PC-3 (cell line): ENCODE measurements at regions not wholly inside any gene's neighbourhood (a gene's known extent, or its start where the extent isn't known, plus 50 kb on each side); places are given as distances from the start of the nearest gene placed in this dataset.
"Not testable (repeated sequence)": the region's sequence is repeated elsewhere in the genome, so short reads cannot be mapped to it uniquely, and the experiment has no call there.

ENCODE experiments used
- ATAC-seq: fragments of 200-7000 bp; cut with Tn5 transposase; 2 replicates; pipeline ENCODE4 v1.9.1; 2020; ENCODE audit warnings: mild to moderate bottlenecking, moderate library complexity
- BruUV-seq: library from RNA; stranded (reverse); fragments of 400-500 nt; replicated peaks from 2 replicates; lab custom pipeline; 2021; lab: Mats Ljungman, UMichigan
- CTCF ChIA-PET: fragments of 300-600 bp; sonication (Branson Sonifier 250); formaldehyde crosslinking; loops from one replicate; lab custom pipeline; 2022; ENCODE audit warnings: antibody characterized with exemption; lab: Charles Lee
- POLR2A ChIA-PET: fragments of 300-600 bp; sonication (Branson Sonifier 250); formaldehyde crosslinking; loops from one replicate; lab custom pipeline; 2022; ENCODE audit warnings: antibody characterized with exemption; ENCODE audit not compliant: unreplicated experiment; lab: Charles Lee
- DNase-seq: peaks from one replicate; pipeline ENCODE4 v3.0.0-alpha.2; 2015
- H2AFZ ChIP-seq: fragments of 300-600 bp; sonication (generic); 2 replicates; pipeline ENCODE4 v1.6.0; 2016; ENCODE audit warnings: antibody characterized with exemption, low read length
- H3F3A ChIP-seq: fragments of 300-600 bp; sonication (generic); one replicate; pipeline ENCODE4 v1.6.0; 2017; ENCODE audit warnings: antibody characterized with exemption, low read length, control low read depth, mild to moderate bottlenecking; ENCODE audit not compliant: unreplicated experiment
- H3K27ac ChIP-seq: fragments of 300-600 bp; sonication (generic); 2 replicates; pipeline ENCODE4 v1.5.1; 2016; ENCODE audit warnings: mild to moderate bottlenecking, low read length
- H3K27me3 ChIP-seq: fragments of 300-600 bp; sonication (generic); 2 replicates; pipeline ENCODE4 v1.6.1; 2016; ENCODE audit warnings: low read length, mixed read lengths
- H3K36me3 ChIP-seq: fragments of 300-600 bp; sonication (generic); 2 replicates; pipeline ENCODE4 v1.6.1; 2016; ENCODE audit warnings: low read depth, mixed run types, low read length, mixed read lengths
- H3K4me1 ChIP-seq: fragments of 300-600 bp; sonication (generic); 2 replicates; pipeline ENCODE4 v1.5.1; 2016; ENCODE audit warnings: low read length; ENCODE audit not compliant: insufficient read depth
- H3K4me2 ChIP-seq: fragments of 300-600 bp; sonication (generic); 2 replicates; pipeline ENCODE4 v1.6.0; 2016; ENCODE audit warnings: low read length
- H3K4me3 ChIP-seq: fragments of 300-600 bp; sonication (generic); 2 replicates; pipeline ENCODE4 v1.5.1; 2016; ENCODE audit warnings: mild to moderate bottlenecking, low read length, mixed read lengths
- H3K79me2 ChIP-seq: fragments of 300-600 bp; sonication (generic); 2 replicates; pipeline ENCODE4 v1.6.1; 2017; ENCODE audit warnings: low read length, mixed read lengths
- H3K9ac ChIP-seq: fragments of 300-600 bp; sonication (generic); 2 replicates; pipeline ENCODE4 v1.6.0; 2016; ENCODE audit warnings: mild to moderate bottlenecking, low read length
- H3K9me2 ChIP-seq: fragments of 300-600 bp; sonication (generic); replicated peaks from 2 replicates; pipeline ENCODE4 v1.6.1; 2016; ENCODE audit warnings: mixed run types, low read length, mixed read lengths
- H3K9me3 ChIP-seq: fragments of 300-600 bp; sonication (generic); 2 replicates; pipeline ENCODE4 v1.6.1; 2016; ENCODE audit warnings: low read length, mixed read lengths
- H4K20me1 ChIP-seq: fragments of 300-600 bp; sonication (generic); 2 replicates; pipeline ENCODE4 v1.6.1; 2016; ENCODE audit warnings: low read length, mixed read lengths
- EZH2 ChIP-seq: fragments of 300-600 bp; sonication (generic); IDR thresholded peaks from one replicate; pipeline ENCODE4 v1.6.1; 2017; ENCODE audit warnings: antibody characterized with exemption, mild to moderate bottlenecking, low read length; ENCODE audit not compliant: unreplicated experiment
- EZH2phosphoT487 ChIP-seq: fragments of 300-600 bp; sonication (generic); IDR thresholded peaks from 2 replicates; pipeline ENCODE4 v1.6.1; 2018; ENCODE audit warnings: mild to moderate bottlenecking, antibody characterized with exemption, low read length, borderline replicate concordance
- intact Hi-C: fragments of 100-400 bp; cut with micrococcal nuclease; formaldehyde crosslinking; loops from 2 replicates; pipeline ENCODE4 v1.9.0; 2023
- TF ChIP-seq, protein P1 (sequence below): fragments of 300-600 bp; sonication (generic); conservative IDR thresholded peaks from 2 replicates; pipeline ENCODE4 v1.5.1; 2017; ENCODE audit warnings: antibody characterized with exemption, low read depth, mild to moderate bottlenecking, low read length

DNA sequence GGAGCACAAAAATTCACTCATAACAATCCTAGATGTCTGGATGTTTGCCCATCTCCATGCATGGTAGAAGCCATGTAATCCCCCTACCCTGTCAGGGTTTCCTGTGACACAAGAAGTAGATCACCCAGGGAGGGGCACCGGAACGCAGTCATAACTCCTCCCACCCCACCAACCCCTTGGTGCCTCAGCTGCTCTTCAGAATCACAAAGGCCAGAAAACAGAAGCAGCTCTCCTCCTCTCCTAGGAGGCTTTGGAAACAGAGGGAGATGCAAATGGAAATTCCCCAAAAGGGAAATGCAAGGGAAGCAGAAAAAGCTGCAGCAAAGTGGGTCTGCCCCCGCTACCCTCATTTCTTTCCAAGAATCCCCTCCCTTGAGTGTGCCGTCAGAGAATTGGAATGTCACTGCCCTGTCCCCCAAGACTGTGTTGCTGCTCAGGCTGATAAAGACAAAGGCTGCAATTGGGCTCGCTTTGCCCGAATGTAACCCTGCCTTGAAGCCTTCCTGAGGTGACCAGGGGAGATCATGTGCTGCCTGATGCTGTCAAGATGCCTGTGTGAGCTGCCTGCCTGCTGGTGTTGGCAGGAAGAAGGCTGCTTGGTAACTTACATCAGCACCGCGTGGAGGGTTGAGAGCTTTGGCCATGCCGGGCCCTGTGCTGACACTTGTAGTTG lies 65.5 kb upstream of the ABCA1 start:
- no peak overlapping the region for H2AFZ ChIP-seq
- H3K36me3 ChIP-seq, result no peaks in the 10 kb centered on the region
- intact Hi-C loops, result loop anchor here (10.0 kb wide), 1 partner anchor 139 kb away; no protein-coding TSS in a partner anchor
- H3K9ac ChIP-seq, result no peak overlapping the region
- H3K27me3 ChIP-seq, result no peaks in the 10 kb centered on the region
- TF ChIP-seq EZH2phosphoT487 (no peak), EZH2 (no peak)
- TF ChIP-seq, protein P1, sequence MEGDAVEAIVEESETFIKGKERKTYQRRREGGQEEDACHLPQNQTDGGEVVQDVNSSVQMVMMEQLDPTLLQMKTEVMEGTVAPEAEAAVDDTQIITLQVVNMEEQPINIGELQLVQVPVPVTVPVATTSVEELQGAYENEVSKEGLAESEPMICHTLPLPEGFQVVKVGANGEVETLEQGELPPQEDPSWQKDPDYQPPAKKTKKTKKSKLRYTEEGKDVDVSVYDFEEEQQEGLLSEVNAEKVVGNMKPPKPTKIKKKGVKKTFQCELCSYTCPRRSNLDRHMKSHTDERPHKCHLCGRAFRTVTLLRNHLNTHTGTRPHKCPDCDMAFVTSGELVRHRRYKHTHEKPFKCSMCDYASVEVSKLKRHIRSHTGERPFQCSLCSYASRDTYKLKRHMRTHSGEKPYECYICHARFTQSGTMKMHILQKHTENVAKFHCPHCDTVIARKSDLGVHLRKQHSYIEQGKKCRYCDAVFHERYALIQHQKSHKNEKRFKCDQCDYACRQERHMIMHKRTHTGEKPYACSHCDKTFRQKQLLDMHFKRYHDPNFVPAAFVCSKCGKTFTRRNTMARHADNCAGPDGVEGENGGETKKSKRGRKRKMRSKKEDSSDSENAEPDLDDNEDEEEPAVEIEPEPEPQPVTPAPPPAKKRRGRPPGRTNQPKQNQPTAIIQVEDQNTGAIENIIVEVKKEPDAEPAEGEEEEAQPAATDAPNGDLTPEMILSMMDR, result no peak
- no peaks in the 10 kb centered on the region for H3K79me2 ChIP-seq
- no TSS peak for BruUV-seq
- no peak overlapping the region for H3K27ac ChIP-seq
- H3K4me3 ChIP-seq, result no peak overlapping the region
- peaks cover 17% of the 10 kb centered on the region for H3K4me1 ChIP-seq
- no peaks in the 10 kb centered on the region for H3F3A ChIP-seq
- H3K9me2 ChIP-seq, result no peaks in the 10 kb centered on the region
- ChIA-PET POLR2A (interaction anchor here (0.6 kb wide), 1 partner anchor 197 kb away, joined by 4 read pairs; no protein-coding TSS in a partner anchor), CTCF (no interaction called here)
- H4K20me1 ChIP-seq, result no peaks in the 10 kb centered on the region
- DNase-seq (no peak), ATAC-seq (no peak)
- no peak overlapping the region for H3K4me2 ChIP-seq
- no peaks in the 10 kb centered on the region for H3K9me3 ChIP-seq

DNA sequence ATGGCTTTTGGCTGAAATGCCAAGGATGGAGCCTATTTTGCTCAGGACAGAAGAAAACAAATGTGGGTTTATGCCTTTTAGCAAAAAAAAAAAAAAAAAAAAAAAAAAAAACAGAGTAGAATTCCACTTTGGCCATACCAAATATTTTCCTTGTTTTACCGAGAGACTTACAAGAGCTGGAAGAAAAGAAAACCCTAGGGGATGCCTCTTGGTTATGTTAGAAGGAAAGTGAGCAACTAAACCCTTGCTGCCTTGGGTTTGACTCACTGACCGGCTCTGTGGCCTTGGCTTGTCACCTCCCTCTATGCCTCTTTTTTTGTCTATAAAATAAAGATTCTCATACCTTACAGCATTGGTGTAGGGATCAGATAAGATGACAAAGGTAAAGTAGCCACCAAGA lies 69.6 kb upstream of the ABCA1 start:
- H3K9me3 ChIP-seq, result no peaks in the 10 kb centered on the region
- no peak overlapping the region for H3K4me3 ChIP-seq
- H3K27me3 ChIP-seq, result no peaks in the 10 kb centered on the region
- TF ChIP-seq, protein P1, result no peak
- no peak for TF ChIP-seq EZH2phosphoT487
- TF ChIP-seq EZH2, result no peak
- H2AFZ ChIP-seq, result no peak overlapping the region
- no peak overlapping the region for H3K4me2 ChIP-seq
- no peaks in the 10 kb centered on the region for H3K9me2 ChIP-seq
- H3F3A ChIP-seq, result no peaks in the 10 kb centered on the region
- no peaks in the 10 kb centered on the region for H3K36me3 ChIP-seq
- no peaks in the 10 kb centered on the region for H3K79me2 ChIP-seq
- CTCF ChIA-PET, result no interaction called here
- H4K20me1 ChIP-seq, result no peaks in the 10 kb centered on the region
- POLR2A ChIA-PET, result interaction anchor here (0.7 kb wide), 1 partner anchor 218 kb away, joined by 8 read pairs; no protein-coding TSS in a partner anchor
- no peak overlapping the region for H3K9ac ChIP-seq
- no peak overlapping the region for H3K27ac ChIP-seq
- BruUV-seq, result no TSS peak
- intact Hi-C loops, result loop anchor here (10.0 kb wide), 1 partner anchor 143 kb away; no protein-coding TSS in a partner anchor
- H3K4me1 ChIP-seq, result no peaks in the 10 kb centered on the region
- no peak for DNase-seq
- ATAC-seq, result no peak

DNA sequence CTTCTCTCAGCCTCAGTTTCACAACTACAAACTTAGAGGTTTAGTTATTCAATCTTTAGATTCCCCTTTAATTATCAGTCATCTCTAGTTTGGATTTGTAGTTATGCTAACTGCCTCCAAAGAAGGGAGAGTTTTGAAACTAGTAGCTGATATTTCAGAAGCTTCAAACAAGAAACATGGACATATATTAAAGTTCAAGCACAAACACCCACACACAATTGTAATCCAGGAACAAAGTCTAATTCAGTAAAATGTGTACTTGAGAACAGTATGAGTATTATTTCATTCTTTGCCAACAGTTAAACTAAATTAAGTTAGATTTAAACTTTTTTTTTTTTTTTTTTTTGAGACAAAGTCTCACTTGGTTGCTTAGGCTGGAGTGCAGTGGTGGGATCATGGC lies 71.2 kb upstream of the ABCA1 start:
- POLR2A ChIA-PET, result no interaction called here
- Histone ChIP-seq H3K79me2 (no peaks in the 10 kb centered on the region), H2AFZ (no peak overlapping the region), H3K4me3 (no peak overlapping the region), H3K27ac (no peak overlapping the region), H3K9ac (no peak overlapping the region), H3K4me1 (no peaks in the 10 kb centered on the region), H3K9me2 (no peaks in the 10 kb centered on the region), H3K27me3 (no peaks in the 10 kb centered on the region), H3K9me3 (no peaks in the 10 kb centered on the region), H4K20me1 (no peaks in the 10 kb centered on the region), H3K36me3 (no peaks in the 10 kb centered on the region), H3F3A (no peaks in the 10 kb centered on the region), H3K4me2 (no peak overlapping the region)
- no TSS peak for BruUV-seq
- intact Hi-C loops, result loop anchor here (10.0 kb wide), 1 partner anchor 144 kb away; no protein-coding TSS in a partner anchor
- DNase-seq (no peak), ATAC-seq (no peak)
- CTCF ChIA-PET, result interaction anchor here (0.7 kb wide), 1 partner anchor 89 kb away, joined by 5 read pairs; no protein-coding TSS in a partner anchor
- TF ChIP-seq EZH2, result no peak
- TF ChIP-seq EZH2phosphoT487, result no peak
- TF ChIP-seq, protein P1, result no peak

DNA sequence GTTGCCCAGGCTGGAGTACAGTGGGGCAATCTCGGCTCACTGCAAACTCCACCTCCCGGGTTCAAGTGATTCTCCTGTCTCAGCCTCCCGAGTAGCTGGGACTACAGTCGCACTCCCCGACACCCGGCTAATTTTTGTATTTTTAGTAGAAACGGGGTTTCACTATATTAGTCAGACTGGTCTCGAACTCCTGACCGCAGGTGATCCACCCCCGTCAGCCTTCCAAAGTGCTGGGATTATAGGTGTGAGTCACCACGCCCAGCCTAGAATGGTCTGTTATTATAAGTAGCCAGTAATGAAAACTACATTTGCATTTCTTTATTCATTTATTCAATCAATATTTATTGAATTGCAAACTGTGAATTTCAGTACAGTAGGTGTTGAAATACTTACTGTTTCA lies 72.6 kb upstream of the ABCA1 start:
- H2AFZ ChIP-seq, H3K4me1 ChIP-seq, H3K4me3 ChIP-seq, H3K27me3 ChIP-seq, intact Hi-C loops, H3K79me2 ChIP-seq, H3K36me3 ChIP-seq, ATAC-seq, H3K4me2 ChIP-seq, BruUV-seq, H3K9me3 ChIP-seq, H3K27ac ChIP-seq, CTCF ChIA-PET, H3K9ac ChIP-seq, DNase-seq, H3K9me2 ChIP-seq, H4K20me1 ChIP-seq, POLR2A ChIA-PET, H3F3A ChIP-seq: not testable (repeated sequence)
